ENCODE measurements at regions not wholly inside any gene's neighbourhood (a gene's known extent, or its start where the extent isn't known, plus 50 kb on each side); places are given as distances from the start of the nearest gene placed in this dataset.
"Not testable (repeated sequence)": the region's sequence is repeated elsewhere in the genome, so short reads cannot be mapped to it uniquely, and the experiment has no call there.

DNA sequence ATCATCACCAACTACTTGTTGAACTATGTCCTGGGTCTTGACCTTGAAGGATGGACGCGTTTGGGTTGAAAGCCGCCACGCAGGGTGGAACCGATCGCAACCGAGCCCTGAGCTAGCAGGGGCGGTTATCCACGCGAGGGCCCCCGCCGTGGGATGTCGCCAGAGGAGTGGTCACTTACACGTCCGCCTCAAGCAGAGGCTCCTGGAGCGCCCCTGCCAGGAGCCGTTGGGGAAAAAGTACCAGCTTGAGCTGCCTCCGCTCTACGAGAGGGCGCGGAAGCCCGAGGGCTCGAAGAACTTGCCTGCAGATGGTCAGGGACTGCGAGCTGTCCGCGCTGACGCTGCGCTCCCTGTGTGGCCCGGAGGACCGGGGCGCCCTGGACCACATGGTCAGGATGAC, 100.7 kb upstream of the OR4C13 start:
- no peak for DNase-seq
- Histone ChIP-seq H3K4me1 (no peaks in the 10 kb centered on the region), H3K27ac (no peak overlapping the region), H3K4me3 (no peak overlapping the region), H3K9me3 (peaks cover 0 to 6% (median 0%) of the 10 kb centered on the region in 4 donors), H3K27me3 (no peaks in the 10 kb centered on the region), H3K36me3 (no peaks in the 10 kb centered on the region)
- TF ChIP-seq, protein P1, sequence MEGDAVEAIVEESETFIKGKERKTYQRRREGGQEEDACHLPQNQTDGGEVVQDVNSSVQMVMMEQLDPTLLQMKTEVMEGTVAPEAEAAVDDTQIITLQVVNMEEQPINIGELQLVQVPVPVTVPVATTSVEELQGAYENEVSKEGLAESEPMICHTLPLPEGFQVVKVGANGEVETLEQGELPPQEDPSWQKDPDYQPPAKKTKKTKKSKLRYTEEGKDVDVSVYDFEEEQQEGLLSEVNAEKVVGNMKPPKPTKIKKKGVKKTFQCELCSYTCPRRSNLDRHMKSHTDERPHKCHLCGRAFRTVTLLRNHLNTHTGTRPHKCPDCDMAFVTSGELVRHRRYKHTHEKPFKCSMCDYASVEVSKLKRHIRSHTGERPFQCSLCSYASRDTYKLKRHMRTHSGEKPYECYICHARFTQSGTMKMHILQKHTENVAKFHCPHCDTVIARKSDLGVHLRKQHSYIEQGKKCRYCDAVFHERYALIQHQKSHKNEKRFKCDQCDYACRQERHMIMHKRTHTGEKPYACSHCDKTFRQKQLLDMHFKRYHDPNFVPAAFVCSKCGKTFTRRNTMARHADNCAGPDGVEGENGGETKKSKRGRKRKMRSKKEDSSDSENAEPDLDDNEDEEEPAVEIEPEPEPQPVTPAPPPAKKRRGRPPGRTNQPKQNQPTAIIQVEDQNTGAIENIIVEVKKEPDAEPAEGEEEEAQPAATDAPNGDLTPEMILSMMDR (IDR thresholded peaks at IDR 0.05), result no peak
- TF ChIP-seq POLR2A (IDR thresholded peaks at IDR 0.05), result no peak

GRCh38 chr11:49851971-49852389, 100.2 kb upstream of the OR4C13 start:
- TF ChIP-seq POLR2A (IDR thresholded peaks at IDR 0.05), result no peak
- TF ChIP-seq, protein P1 (IDR thresholded peaks at IDR 0.05), result no peak
- Histone ChIP-seq H3K4me1 (no peaks in the 10 kb centered on the region), H3K27me3 (no peaks in the 10 kb centered on the region), H3K9me3 (peaks cover 0 to 6% (median 0%) of the 10 kb centered on the region in 4 donors), H3K27ac (no peak overlapping the region), H3K36me3 (no peaks in the 10 kb centered on the region), H3K4me3 (no peak overlapping the region)
- DNase-seq, result no peak

DNA sequence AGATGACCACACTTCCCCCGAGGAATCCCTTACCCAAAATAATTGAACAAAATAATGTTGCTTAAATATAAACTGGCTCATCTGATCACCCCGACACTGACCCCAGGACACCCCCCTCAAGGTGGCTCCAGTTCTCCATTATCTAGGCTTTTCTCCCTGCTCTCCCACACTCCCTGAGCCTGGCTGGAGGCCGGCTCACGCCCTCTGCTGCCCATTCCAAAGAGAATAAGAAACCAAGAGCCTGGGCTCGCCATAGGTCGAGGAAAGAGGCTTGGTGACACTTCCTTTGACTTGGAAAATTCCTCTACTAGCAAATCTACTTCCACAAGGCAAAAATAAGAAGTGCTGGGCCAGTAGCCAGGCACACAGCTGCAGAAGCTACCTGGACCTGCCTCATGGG, 63.3 kb upstream of the OR4C13 start:
- not testable (repeated sequence) for H3K27ac ChIP-seq, H3K9me3 ChIP-seq, DNase-seq, H3K27me3 ChIP-seq, H3K36me3 ChIP-seq, H3K4me1 ChIP-seq, H3K4me3 ChIP-seq

DNA sequence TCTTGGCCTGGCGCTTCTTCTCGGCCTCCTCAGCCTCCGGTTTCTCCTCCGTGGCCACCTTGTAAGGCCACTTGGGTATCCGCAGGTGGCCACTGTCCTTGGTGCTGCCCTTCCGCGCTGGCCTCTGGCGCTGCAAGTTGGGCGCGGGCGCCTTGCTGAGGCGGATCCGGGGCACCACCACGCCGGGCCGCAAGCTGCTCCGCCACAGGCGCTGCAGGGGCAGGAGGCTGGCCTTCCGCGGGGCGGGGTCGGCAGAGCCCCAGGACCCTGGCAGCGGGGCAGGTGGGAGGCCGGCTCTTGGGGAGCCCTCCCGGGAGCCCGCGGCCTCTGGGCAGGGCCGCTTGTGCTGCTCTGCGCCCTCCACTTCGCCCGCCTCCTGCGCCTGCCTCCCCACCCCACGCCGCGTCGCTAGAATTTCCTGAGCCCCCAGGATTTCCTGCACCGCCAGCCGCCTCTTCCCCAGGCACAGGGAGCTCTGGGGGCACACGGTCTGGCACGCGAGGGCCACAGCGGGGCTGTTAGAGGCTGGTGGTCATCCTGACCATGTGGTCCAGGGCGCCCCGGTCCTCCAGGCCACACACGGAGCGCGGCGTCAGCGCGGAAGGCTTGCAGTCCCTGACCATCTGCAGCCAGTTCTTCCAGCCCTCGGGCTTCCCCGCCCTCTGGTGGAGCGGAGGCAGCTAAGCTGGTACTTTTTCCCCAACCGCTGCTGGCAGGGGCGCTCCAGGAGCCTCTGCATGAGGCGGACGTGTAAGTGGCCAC, 60.1 kb upstream of the OR4C13 start:
- H3K9me3 ChIP-seq, H3K36me3 ChIP-seq, H3K4me1 ChIP-seq, DNase-seq, H3K27me3 ChIP-seq, H3K4me3 ChIP-seq, H3K27ac ChIP-seq: not testable (repeated sequence)

GRCh38 chr11:49893442-49893841, 58.7 kb upstream of the OR4C13 start:
- not testable (repeated sequence) for H3K27me3 ChIP-seq, H3K4me1 ChIP-seq, DNase-seq, H3K36me3 ChIP-seq, H3K4me3 ChIP-seq, H3K27ac ChIP-seq, H3K9me3 ChIP-seq

Measured in Peyer's patch (tissue), 4 donors.